ENCODE measurements at regions not wholly inside any gene's neighbourhood (a gene's known extent, or its start where the extent isn't known, plus 50 kb on each side); places are given as distances from the start of the nearest gene placed in this dataset.
"Not testable (repeated sequence)": the region's sequence is repeated elsewhere in the genome, so short reads cannot be mapped to it uniquely, and the experiment has no call there.

- no peak for DNase-seq (ENCODE audit: low spot score)
These were observed 867.4 kb downstream of the TMEM121 start for GRCh38 chr14:106393742-106394141.

- DNase-seq (ENCODE audit: low spot score): no peak
These were observed 869.2 kb downstream of the TMEM121 start for GRCh38 chr14:106395456-106396050.

GRCh38 chr14:106396999-106397398 is 870.6 kb downstream of the TMEM121 start:
- no peak for DNase-seq (ENCODE audit: low spot score)

DNA sequence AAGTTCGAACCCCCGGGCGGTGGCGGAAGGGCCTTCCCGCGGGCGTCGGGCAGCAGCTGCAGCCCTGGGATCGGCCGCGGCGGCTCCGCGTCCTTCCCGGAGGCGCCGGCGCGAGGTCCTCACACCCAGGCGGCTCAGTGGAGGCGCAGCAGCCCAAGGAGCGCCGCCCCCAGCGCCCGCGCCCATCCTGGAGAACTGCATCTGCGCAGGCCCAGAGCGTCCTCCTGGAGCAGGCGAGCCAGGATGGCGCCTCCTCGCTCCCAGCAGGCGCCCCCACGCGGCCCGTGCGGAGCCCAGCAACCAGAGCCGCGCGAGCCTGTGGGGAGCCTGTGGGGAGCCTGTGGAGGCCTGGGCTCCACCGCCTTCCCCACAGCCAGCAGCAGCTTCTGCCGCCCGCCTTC is 872.5 kb downstream of the TMEM121 start:
- not testable (repeated sequence) for DNase-seq (ENCODE audit: low spot score)

DNA sequence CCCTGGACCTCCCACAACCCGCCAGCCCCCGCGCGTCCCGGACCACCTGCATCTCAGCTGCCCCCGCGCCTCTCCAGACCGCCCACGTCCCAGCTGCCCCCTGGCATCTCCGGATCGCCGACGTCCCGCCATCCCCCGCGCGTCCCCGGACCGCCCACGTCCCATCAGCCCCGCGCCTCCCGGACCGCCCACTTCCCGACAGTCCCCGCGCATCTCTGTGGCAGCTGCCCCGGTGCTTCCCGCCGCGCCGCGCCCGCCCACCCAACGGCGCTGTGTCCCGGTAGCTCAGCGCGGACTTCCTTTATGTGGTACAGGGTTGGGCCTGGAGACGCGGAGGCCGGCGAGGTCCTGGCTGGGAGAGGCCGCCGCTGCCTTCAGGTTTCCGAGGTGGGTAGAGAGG is 874.9 kb downstream of the TMEM121 start:
- not testable (repeated sequence) for DNase-seq (ENCODE audit: low spot score)

- DNase-seq (ENCODE audit: low spot score): not testable (repeated sequence)
These were observed 883.8 kb downstream of the TMEM121 start for GRCh38 chr14:106410229-106410628.

GRCh38 chr14:106414464-106414863 is 888.1 kb downstream of the TMEM121 start:
- DNase-seq (ENCODE audit: low spot score): no peak

- no peak for DNase-seq (ENCODE audit: low spot score)
These were observed 891.1 kb downstream of the TMEM121 start for GRCh38 chr14:106417224-106418049.

GRCh38 chr14:106419376-106419965 is 893.1 kb downstream of the TMEM121 start:
- no peak for DNase-seq (ENCODE audit: low spot score)

GRCh38 chr14:106421431-106422033 is 895.1 kb downstream of the TMEM121 start:
- DNase-seq (ENCODE audit: low spot score): not testable (repeated sequence)

DNA sequence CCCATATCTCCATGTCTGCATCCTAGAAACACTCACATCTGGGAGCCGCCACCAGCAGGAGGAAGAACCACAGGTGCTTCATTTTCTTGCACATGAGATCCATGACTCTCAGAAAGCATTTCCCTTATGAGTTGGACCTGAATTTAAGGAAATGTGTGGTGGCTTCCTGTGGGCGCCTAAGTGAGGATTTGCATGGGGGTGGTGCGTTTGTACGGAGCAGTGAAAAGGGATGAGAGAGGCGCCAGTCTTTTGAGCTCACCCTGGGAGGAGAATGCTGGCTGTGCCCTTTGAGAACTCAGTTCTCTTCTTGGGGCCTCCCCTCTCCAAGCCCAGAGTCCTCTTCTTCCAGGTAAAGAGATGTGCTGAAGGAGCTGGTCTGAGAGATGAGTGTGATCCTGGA is 895.7 kb downstream of the TMEM121 start:
- no peak for DNase-seq (ENCODE audit: low spot score)

GRCh38 chr14:106425150-106425549 is 898.8 kb downstream of the TMEM121 start:
- not testable (repeated sequence) for DNase-seq (ENCODE audit: low spot score)

- DNase-seq (ENCODE audit: low spot score): no peak
These were observed 910.0 kb downstream of the TMEM121 start for GRCh38 chr14:106436310-106436905.

DNA sequence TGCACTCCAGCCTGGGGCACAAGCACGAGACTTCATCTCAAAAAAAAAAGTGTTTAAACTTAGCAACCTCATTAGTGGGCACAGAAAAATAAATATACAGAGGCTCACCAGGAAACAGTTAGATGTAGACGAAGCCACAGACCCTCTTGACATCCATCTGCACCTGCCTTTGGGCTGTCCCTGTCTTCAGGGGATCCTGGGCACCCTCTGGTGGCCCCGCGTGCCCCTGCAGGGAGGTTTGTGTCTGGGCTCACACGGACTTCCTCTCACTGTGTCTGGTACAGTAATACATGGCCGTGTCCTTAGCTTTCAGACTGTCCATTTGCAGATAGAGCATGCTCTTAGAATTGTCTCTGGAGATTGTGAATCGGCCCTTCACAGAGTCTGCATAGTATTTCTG is 916.5 kb downstream of the TMEM121 start:
- no peak for DNase-seq (ENCODE audit: low spot score)

GRCh38 chr14:106455026-106455425 is 928.6 kb downstream of the TMEM121 start:
- no peak for DNase-seq (ENCODE audit: low spot score)

DNA sequence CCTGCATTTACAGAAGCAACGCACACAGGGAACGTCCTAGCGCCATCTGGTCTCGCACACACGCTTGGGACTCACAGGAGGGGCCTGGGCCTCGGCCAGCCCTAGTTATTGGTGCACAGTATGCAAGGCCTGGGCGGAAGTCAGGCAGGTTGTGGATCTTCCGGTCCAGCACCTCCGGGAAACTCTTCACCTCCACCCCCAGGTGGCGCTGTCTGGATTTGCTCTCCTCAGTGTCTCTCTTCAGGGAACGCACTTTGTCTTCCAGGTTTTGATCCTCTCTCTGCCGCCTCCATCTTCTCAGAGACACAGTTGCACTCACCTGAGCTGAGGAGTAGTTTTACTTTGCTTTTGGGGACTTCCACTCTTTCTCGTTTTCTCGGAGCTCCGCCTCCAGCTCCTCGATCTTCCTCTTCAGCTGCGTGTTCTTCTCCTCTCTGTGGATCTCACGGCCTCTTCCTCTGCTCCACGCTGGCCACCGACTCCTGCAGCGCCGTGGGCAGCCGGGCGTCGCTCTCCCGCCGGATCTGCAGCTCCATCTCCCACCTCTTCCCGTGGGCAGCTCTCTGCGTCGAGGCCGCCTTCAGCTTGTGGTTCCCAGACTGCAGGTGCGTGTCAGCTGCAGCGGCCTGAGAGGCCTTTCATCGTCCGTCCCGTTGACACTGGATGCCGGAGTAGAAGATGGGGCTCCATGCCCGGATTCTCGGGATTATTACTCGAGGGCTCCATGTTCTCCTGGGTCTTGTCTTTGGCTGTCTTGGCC is 933.8 kb downstream of the TMEM121 start:
- DNase-seq (ENCODE audit: low spot score): no peak

DNA sequence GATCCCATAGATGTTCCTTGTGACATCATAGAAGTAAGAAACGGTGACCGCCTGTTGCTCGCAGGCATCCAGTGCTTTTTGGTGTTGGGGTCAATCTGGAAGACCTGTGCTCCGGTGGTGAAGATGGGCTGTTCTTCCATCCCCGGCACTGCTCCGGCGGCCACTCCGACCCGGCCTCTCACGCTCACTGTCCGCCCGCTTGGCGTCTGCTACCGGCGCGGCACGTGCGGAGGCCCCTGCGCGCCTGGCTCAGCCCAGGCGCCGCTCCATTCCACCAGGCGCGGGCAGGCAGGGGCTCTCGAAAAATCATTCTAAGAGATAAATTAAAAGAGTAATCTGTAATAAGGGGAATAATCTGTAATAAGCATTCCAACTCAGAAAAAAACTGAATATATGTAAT is 934.5 kb downstream of the TMEM121 start:
- no peak for DNase-seq (ENCODE audit: low spot score)

GRCh38 chr14:106466483-106466882 is 940.1 kb downstream of the TMEM121 start:
- not testable (repeated sequence) for DNase-seq (ENCODE audit: low spot score)

DNA sequence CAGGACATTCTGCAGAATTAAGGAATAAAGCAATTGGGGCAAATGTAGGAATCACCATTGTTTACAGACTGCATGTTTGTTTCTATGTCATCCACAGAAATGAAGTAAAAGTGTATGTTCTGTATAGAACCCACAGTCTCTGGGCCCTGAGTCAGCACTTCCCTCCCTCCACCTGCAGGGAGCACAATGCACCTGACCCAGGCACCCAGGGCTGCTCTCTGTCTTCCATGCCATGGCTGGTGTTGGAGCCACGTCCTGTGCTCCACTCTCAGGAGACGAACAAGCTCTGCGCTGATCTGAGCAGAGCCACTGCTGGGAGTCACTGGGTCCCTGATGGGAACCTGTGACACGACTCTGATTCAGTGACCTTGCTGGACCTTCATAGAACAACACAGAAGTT is 942.5 kb downstream of the TMEM121 start:
- not testable (repeated sequence) for DNase-seq (ENCODE audit: low spot score)

DNA sequence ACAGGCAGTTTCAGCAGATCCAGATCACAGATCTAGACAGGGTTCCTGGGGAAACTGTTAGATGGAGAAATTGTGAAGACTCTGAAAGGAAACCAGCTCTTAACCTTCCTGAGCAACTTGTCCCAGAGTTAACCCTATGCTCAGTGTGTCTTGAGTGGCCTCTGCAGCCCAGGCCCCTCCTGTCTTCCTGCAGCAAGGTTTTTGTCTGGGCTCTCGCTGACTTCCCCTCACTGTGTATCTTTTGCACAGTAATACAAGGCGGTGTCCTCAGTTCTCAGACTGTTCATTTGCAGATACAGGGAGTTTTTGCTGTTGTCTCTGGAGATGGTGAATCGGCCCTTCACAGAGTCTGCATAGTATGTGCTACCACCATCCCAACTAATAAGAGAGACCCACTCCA is 943.6 kb downstream of the TMEM121 start:
- DNase-seq (ENCODE audit: low spot score): not testable (repeated sequence)

- not testable (repeated sequence) for DNase-seq (ENCODE audit: low spot score)
These were observed 948.1 kb downstream of the TMEM121 start for GRCh38 chr14:106474261-106475028.

Data from left forelimb (tissue), 1 donor.